IMR-90 (cell line): ENCODE measurements at regions not wholly inside any gene's neighbourhood (a gene's known extent, or its start where the extent isn't known, plus 50 kb on each side); places are given as distances from the start of the nearest gene placed in this dataset.
A peak's percentile ranks its signal among the peaks of the same experiment; 100 is the strongest.

Experiments used
- ATAC-seq: fragments of 200-7000 bp; cut with Tn5 transposase; 2 replicates; pipeline ENCODE4 v1.9.1; 2020; ENCODE audit warnings: low read depth, mild to moderate bottlenecking, moderate library complexity
- BruUV-seq: library from RNA; stranded (reverse); fragments of 400-500 nt; replicated peaks from 2 replicates; lab custom pipeline; 2021; lab: Mats Ljungman, UMichigan
- CTCF ChIA-PET: fragments of 300-600 bp; formaldehyde crosslinking; extraction: SDS; loops from one replicate; lab custom pipeline; 2021; ENCODE audit warnings: antibody characterized with exemption; lab: Yijun Ruan, JAX
- POLR2A ChIA-PET: fragments of 300-600 bp; sonication (Branson Sonifier 250); formaldehyde crosslinking; loops from one replicate; lab custom pipeline; 2022; ENCODE audit warnings: antibody characterized with exemption; ENCODE audit not compliant: unreplicated experiment; lab: Charles Lee
- DNase-seq: peaks from one replicate; pipeline ENCODE4 v3.0.0; 2013
- H2AFZ ChIP-seq: replicated peaks from 2 replicates; pipeline ENCODE3; 2013; ENCODE audit warnings: low read length, mild to moderate bottlenecking; ENCODE audit not compliant: poor library complexity
- H2AK5ac ChIP-seq: 2 replicates; pipeline ENCODE4 v1.6.1; 2013; ENCODE audit warnings: low read depth, low read length, inconsistent platforms
- H2AK9ac ChIP-seq: replicated peaks from 2 replicates; pipeline ENCODE3; 2013; ENCODE audit warnings: mild to moderate bottlenecking, low read depth, low read length, moderate library complexity; ENCODE audit not compliant: poor library complexity
- H2BK120ac ChIP-seq: 2 replicates; pipeline ENCODE4 v1.6.1; 2013; ENCODE audit warnings: low read depth, low read length, inconsistent platforms
- H2BK15ac ChIP-seq: 3 replicates; pipeline ENCODE4 v1.6.1; 2013; ENCODE audit warnings: low read depth, low read length, inconsistent platforms
- H2BK20ac ChIP-seq: 2 replicates; pipeline ENCODE4 v1.6.1; 2013; ENCODE audit warnings: low read depth, mild to moderate bottlenecking, inconsistent platforms, low read length, moderate library complexity
- H2BK5ac ChIP-seq: 2 replicates; pipeline ENCODE4 v1.6.1; 2013; ENCODE audit warnings: mild to moderate bottlenecking, low read depth, low read length, inconsistent platforms; ENCODE audit not compliant: poor library complexity, severe bottlenecking
- H3K14ac ChIP-seq: replicated peaks from 2 replicates; pipeline ENCODE4 v1.6.1; 2013; ENCODE audit warnings: low read depth, low read length, inconsistent platforms
- H3K18ac ChIP-seq: 2 replicates; pipeline ENCODE4 v1.6.1; 2013; ENCODE audit warnings: low read depth, low read length, control low read depth
- H3K23ac ChIP-seq: 2 replicates; pipeline ENCODE4 v1.6.1; 2013; ENCODE audit warnings: low read depth, low read length, inconsistent platforms
- H3K27ac ChIP-seq: 2 replicates; pipeline ENCODE4 v1.5.1; 2013; ENCODE audit warnings: mild to moderate bottlenecking, control low read depth, low read length; ENCODE audit not compliant: insufficient read depth
- H3K27me3 ChIP-seq: 2 replicates; pipeline ENCODE4 v1.6.1; 2013; ENCODE audit warnings: low read length; ENCODE audit not compliant: control insufficient read depth, insufficient read depth
- H3K36me3 ChIP-seq: 2 replicates; pipeline ENCODE4 v1.6.1; 2013; ENCODE audit warnings: low read length, mixed read lengths; ENCODE audit not compliant: control insufficient read depth, insufficient read depth
- H3K4ac ChIP-seq: 2 replicates; pipeline ENCODE4 v1.6.1; 2013; ENCODE audit warnings: low read depth, low read length, inconsistent platforms
- H3K4me1 ChIP-seq: 2 replicates; pipeline ENCODE4 v1.6.1; 2013; ENCODE audit warnings: low read length, mixed read lengths; ENCODE audit not compliant: control insufficient read depth, insufficient read depth
- H3K4me2 ChIP-seq: 2 replicates; pipeline ENCODE4 v1.6.1; 2013; ENCODE audit warnings: low read depth, mild to moderate bottlenecking, control low read depth, low read length, moderate library complexity
- H3K4me3 ChIP-seq: 2 replicates; pipeline ENCODE4 v1.5.1; 2013; ENCODE audit warnings: low read depth, mild to moderate bottlenecking, control low read depth, low read length, moderate library complexity; ENCODE audit not compliant: insufficient read depth
- H3K56ac ChIP-seq: 2 replicates; pipeline ENCODE4 v1.6.1; 2013; ENCODE audit warnings: low read length, inconsistent platforms; ENCODE audit not compliant: insufficient read depth; ENCODE audit errors: extremely low read depth
- H3K79me1 ChIP-seq, 2 experiments: 2 replicates each; pipeline ENCODE4 v1.6.1; 2013; ENCODE audit warnings: low read length in 2 of 2, inconsistent platforms in 1 of 2, low read depth in 1 of 2
- H3K9ac ChIP-seq: 2 replicates; pipeline ENCODE4 v1.6.1; 2013; ENCODE audit warnings: low read depth, low read length, control low read depth
- H3K9me1 ChIP-seq: 2 replicates; pipeline ENCODE4 v1.6.1; 2013; ENCODE audit warnings: low read length, inconsistent platforms; ENCODE audit not compliant: insufficient read depth
- H3K9me3 ChIP-seq: 2 replicates; pipeline ENCODE4 v1.6.1; 2013; ENCODE audit warnings: low read length; ENCODE audit not compliant: control insufficient read depth, insufficient read depth
- H4K20me1 ChIP-seq: 2 replicates; pipeline ENCODE4 v1.6.1; 2013; ENCODE audit warnings: low read length, inconsistent platforms; ENCODE audit not compliant: insufficient read depth
- H4K5ac ChIP-seq: 2 replicates; pipeline ENCODE4 v1.6.1; 2013; ENCODE audit warnings: mild to moderate bottlenecking, low read depth, low read length, control low read depth
- H4K8ac ChIP-seq, 2 experiments: 2 replicates each; pipeline ENCODE4 v1.6.1; 2013; ENCODE audit warnings: low read depth in 2 of 2, low read length in 2 of 2, control low read depth in 1 of 2, inconsistent platforms in 1 of 2
- H4K91ac ChIP-seq: 2 replicates; pipeline ENCODE4 v1.6.1; 2013; ENCODE audit warnings: low read depth, low read length, inconsistent platforms; ENCODE audit not compliant: insufficient read depth
- BHLHE40 ChIP-seq: fragments of 150-350 bp; IDR thresholded peaks from 2 replicates; pipeline ENCODE4 v1.6.1; 2016; ENCODE audit warnings: mild to moderate bottlenecking, low read depth, low read length
- CEBPB ChIP-seq: IDR thresholded peaks from 2 replicates; pipeline ENCODE4 v1.6.1; 2012; ENCODE audit warnings: low read depth, low read length, improper control_type of control experiment
- CHD1 ChIP-seq: IDR thresholded peaks from 2 replicates; pipeline ENCODE4 v1.6.1; 2012; ENCODE audit warnings: low read depth, low read length, improper control_type of control experiment
- CTCF ChIP-seq: conservative IDR thresholded peaks from 2 replicates; pipeline ENCODE4 v1.5.1; 2012; ENCODE audit warnings: mild to moderate bottlenecking, low read depth, low read length, improper control_type of control experiment
- ELK1 ChIP-seq: fragments of 150-350 bp; IDR thresholded peaks from 2 replicates; pipeline ENCODE4 v1.6.1; 2016; ENCODE audit warnings: low read depth, mild to moderate bottlenecking, low read length, moderate library complexity, borderline replicate concordance
- FOS ChIP-seq: fragments of 150-350 bp; IDR thresholded peaks from 2 replicates; pipeline ENCODE4 v1.6.1; 2016; ENCODE audit warnings: low read depth, low read length
- MAFK ChIP-seq: IDR thresholded peaks from 2 replicates; pipeline ENCODE4 v1.6.1; 2012; ENCODE audit warnings: low read depth, low read length, improper control_type of control experiment
- MAZ ChIP-seq: IDR thresholded peaks from 2 replicates; pipeline ENCODE4 v1.6.1; 2012; ENCODE audit warnings: low read depth, mild to moderate bottlenecking, low read length, improper control_type of control experiment, moderate library complexity, borderline replicate concordance
- MXI1 ChIP-seq: IDR thresholded peaks from 2 replicates; pipeline ENCODE4 v1.6.1; 2012; ENCODE audit warnings: low read depth, mild to moderate bottlenecking, low read length, moderate library complexity, borderline replicate concordance
- NFE2L2 ChIP-seq: fragments of 150-350 bp; IDR thresholded peaks from 2 replicates; pipeline ENCODE4 v1.6.1; 2016; ENCODE audit warnings: low read depth, mild to moderate bottlenecking, low read length
- POLR2A ChIP-seq: IDR thresholded peaks from 2 replicates; pipeline ENCODE4 v1.6.1; 2012; ENCODE audit warnings: mild to moderate bottlenecking, low read depth, low read length
- RCOR1 ChIP-seq: IDR thresholded peaks from 2 replicates; pipeline ENCODE4 v1.6.1; 2012; ENCODE audit warnings: mild to moderate bottlenecking, low read length, improper control_type of control experiment; ENCODE audit not compliant: insufficient replicate concordance
- RFX5 ChIP-seq: IDR thresholded peaks from 2 replicates; pipeline ENCODE4 v1.8.0; 2012; ENCODE audit warnings: low read depth, mild to moderate bottlenecking, low read length, moderate library complexity
- SMC3 ChIP-seq: fragments of 150-350 bp; IDR thresholded peaks from 2 replicates; pipeline ENCODE4 v1.6.1; 2016; ENCODE audit warnings: low read depth, mild to moderate bottlenecking, antibody characterized with exemption, low read length, moderate library complexity
- USF2 ChIP-seq: fragments of 150-350 bp; IDR thresholded peaks from 2 replicates; pipeline ENCODE4 v1.6.1; 2017; ENCODE audit warnings: mild to moderate bottlenecking, antibody characterized with exemption, low read length, low read depth
- WGBS, 2 experiments: methylation state at CpG; one replicate each; pipeline versions ENCODE4 v1.1.5 to v1.1.7; 2013; ENCODE audit warnings: missing lambda C conversion rate in 2 of 2; ENCODE audit not compliant: insufficient read length in 1 of 2; ENCODE audit errors: extremely low coverage in 2 of 2; 5-methylcytosine and 5-hydroxymethylcytosine counted together
- dilution Hi-C: fragments of 300-500 bp; cut with HindIII; formaldehyde crosslinking; loops from one replicate; pipeline ENCODE4 v1.14.3; 2018; ENCODE audit warnings: low sequenced_read_pairs; ENCODE audit not compliant: unreplicated experiment
- in situ Hi-C: fragments of 300-500 bp; cut with MboI; formaldehyde crosslinking; loops from 3 replicates; pipeline ENCODE4 v1.14.3; 2019; ENCODE audit warnings: low sequenced_read_pairs, inconsistent platforms, mixed read lengths
- intact Hi-C: fragments of 100-400 bp; cut with micrococcal nuclease; formaldehyde crosslinking; loops from 2 replicates; pipeline ENCODE4 v1.10.0; 2022

GRCh38 chr4:158033416-158034120 is 139.3 kb downstream of the GASK1B start:
- CTCF ChIA-PET, result interaction anchor here (0.6 to 0.9 kb wide), 2 partner anchors 17 to 31 kb away, joined by 3 read pairs; no protein-coding TSS in a partner anchor
- ATAC-seq, result peak; percentile 60

More at GRCh38 chr4:158033416-158034120, 139.3 kb downstream of the GASK1B start:
- Histone ChIP-seq H2BK20ac (no peak overlapping the region), H4K20me1 (no peaks in the 10 kb centered on the region), H3K27ac (no peak overlapping the region), H3K79me1 (no peaks in the 10 kb centered on the region), H2AFZ (no peak overlapping the region), H3K9me1 (no peaks in the 10 kb centered on the region), H2BK15ac (no peak overlapping the region), H3K14ac (no peak overlapping the region), H3K18ac (no peak overlapping the region), H3K56ac (no peak overlapping the region), H2AK9ac (no peak overlapping the region), H4K8ac (no peak overlapping the region), H3K9ac (no peak overlapping the region), H3K4ac (no peak overlapping the region), H4K5ac (no peak overlapping the region), H3K23ac (no peak overlapping the region), H3K36me3 (no peaks in the 10 kb centered on the region), H2BK5ac (no peak overlapping the region), H3K4me3 (no peak overlapping the region), H3K9me3 (peaks cover 4% of the 10 kb centered on the region; the same call in 1 of the 2 replicates), H2BK120ac (no peak overlapping the region), H3K4me1 (no peaks in the 10 kb centered on the region), H3K4me2 (no peak overlapping the region), H3K27me3 (no peaks in the 10 kb centered on the region), H2AK5ac (no peak overlapping the region), H4K91ac (no peak overlapping the region)
- BruUV-seq, result no TSS peak
- POLR2A ChIA-PET, result no interaction called here
- WGBS, 2 experiments, result 60% methylated on average over 1 of the region's 5 CpGs; no CpG with 5 or more reads in 1 of the 2 experiments
- in situ Hi-C loops (no loop called here), dilution Hi-C loops (no loop called here), intact Hi-C loops (no loop called here)
- TF ChIP-seq BHLHE40 (no peak), RFX5 (no peak), NFE2L2 (no peak), CTCF (no peak), MAFK (no peak), CHD1 (no peak), FOS (no peak), ELK1 (no peak), RCOR1 (no peak), POLR2A (no peak), MAZ (no peak), MXI1 (no peak), SMC3 (no peak), CEBPB (no peak), USF2 (no peak)
- peak; percentile 61 for DNase-seq
